B cell (primary cell): ENCODE measurements at regions not wholly inside any gene's neighbourhood (a gene's known extent, or its start where the extent isn't known, plus 50 kb on each side); places are given as distances from the start of the nearest gene placed in this dataset.

Experiments
- ATAC-seq: fragments of 200-7000 bp; cut with Tn5 transposase; one replicate; pipeline ENCODE4 v1.10.0; 2021; ENCODE audit warnings: low read depth, mild to moderate bottlenecking, moderate number of reproducible peaks, moderate library complexity
- CTCF ChIA-PET: fragments of 350-600 bp; sonication (Branson Sonifier 250); formaldehyde crosslinking; loops from one replicate; lab custom pipeline; 2021; ENCODE audit warnings: antibody characterized with exemption, inconsistent platforms; lab: Charles Lee
- POLR2A ChIA-PET: fragments of 350-600 bp; sonication (Branson Sonifier 250); formaldehyde crosslinking; loops from one replicate; lab custom pipeline; 2021; ENCODE audit warnings: antibody characterized with exemption; lab: Charles Lee
- DNase-seq: peaks from one replicate; pipeline ENCODE4 v3.0.0; 2013
- H2AFZ ChIP-seq: 2 replicates; pipeline ENCODE4 v1.6.1; 2012; ENCODE audit warnings: mild to moderate bottlenecking, low read depth, low read length; ENCODE audit not compliant: insufficient read depth, poor library complexity, severe bottlenecking
- H3K27ac ChIP-seq, 2 donors: 1 replicate in 1 of 2; 2 replicates in 1 of 2; pipeline ENCODE4 v1.5.1; 2012 to 2013; ENCODE audit warnings: low read length in 2 of 2, mild to moderate bottlenecking in 2 of 2, moderate library complexity in 1 of 2
- H3K27me3 ChIP-seq, 4 experiments: fragments of 200-600 bp in 1 of 4; sonication (generic) in 1 of 4; replicated peaks in 1 of 4; 1 replicate in 2 of 4; 2 replicates in 2 of 4; pipeline versions ENCODE4 v1.6.1 to v1.7.0; 2013 to 2016; ENCODE audit warnings: low read length in 3 of 4, mild to moderate bottlenecking in 2 of 4, mixed read lengths in 1 of 4, moderate library complexity in 1 of 4; ENCODE audit not compliant: insufficient read depth in 4 of 4, control insufficient read depth in 3 of 4; ENCODE audit errors: control extremely low read depth in 1 of 4
- H3K36me3 ChIP-seq, 2 experiments: replicated peaks in 1 of 2; 1 replicate in 1 of 2; 2 replicates in 1 of 2; pipeline versions ENCODE4 v1.6.1 to v1.7.1; 2013; ENCODE audit warnings: low read length in 1 of 2; ENCODE audit not compliant: insufficient read depth in 2 of 2, control insufficient read depth in 1 of 2; ENCODE audit errors: control extremely low read depth in 1 of 2, extremely low read depth in 1 of 2
- H3K4me1 ChIP-seq, 2 donors: fragments of 200-600 bp in 1 of 2; sonication (generic) in 1 of 2; 1 replicate in 1 of 2; 2 replicates in 1 of 2; pipeline versions ENCODE4 v1.5.1 to v1.6.1; 2013 to 2017; ENCODE audit warnings: low read length in 2 of 2; ENCODE audit not compliant: control insufficient read depth in 2 of 2, insufficient read depth in 2 of 2
- H3K4me2 ChIP-seq: replicated peaks from 2 replicates; pipeline ENCODE3; 2012; ENCODE audit warnings: mild to moderate bottlenecking, low read depth, low read length; ENCODE audit not compliant: poor library complexity, severe bottlenecking
- H3K4me3 ChIP-seq, 5 experiments: fragments of 200-600 bp in 1 of 5; sonication (generic) in 1 of 5; 1 replicate in 3 of 5; 2 replicates in 2 of 5; pipeline versions ENCODE4 v1.5.1 to v1.7.0; 2011 to 2016; ENCODE audit warnings: low read length in 4 of 5, mild to moderate bottlenecking in 4 of 5, low read depth in 2 of 5, control low read depth in 1 of 5, moderate library complexity in 1 of 5; ENCODE audit not compliant: insufficient read depth in 1 of 5; ENCODE audit errors: control extremely low read depth in 1 of 5, extremely low read depth in 1 of 5
- H3K79me2 ChIP-seq: fragments of 200-600 bp; sonication (generic); one replicate; pipeline ENCODE4 v1.6.0; 2016; ENCODE audit warnings: low read length; ENCODE audit not compliant: control insufficient read depth, insufficient read depth
- H3K9ac ChIP-seq: fragments of 200-600 bp; sonication (generic); 2 replicates; pipeline ENCODE4 v1.6.1; 2017; ENCODE audit warnings: mild to moderate bottlenecking, low read length, moderate library complexity
- H3K9me3 ChIP-seq, 3 donors: one replicate each; pipeline versions ENCODE4 v1.6.1 to v1.7.1; 2013; ENCODE audit warnings: low read length in 2 of 3; ENCODE audit not compliant: control insufficient read depth in 2 of 3, insufficient read depth in 1 of 3; ENCODE audit errors: control extremely low read depth in 1 of 3
- H4K20me1 ChIP-seq: 2 replicates; pipeline ENCODE4 v1.6.0; 2012; ENCODE audit warnings: mild to moderate bottlenecking, low read length; ENCODE audit not compliant: insufficient read depth, control insufficient read depth, poor library complexity, severe bottlenecking
- H3K27ac Mint-ChIP-seq: one replicate; pipeline ENCODE4 v1.8.0; 2021; ENCODE audit warnings: mixed read lengths
- H3K27me3 Mint-ChIP-seq: one replicate; pipeline ENCODE4 v1.8.0; 2021; ENCODE audit warnings: mixed read lengths
- H3K4me1 Mint-ChIP-seq: one replicate; pipeline ENCODE4 v1.8.0; 2021; ENCODE audit warnings: mixed read lengths
- H3K4me3 Mint-ChIP-seq: one replicate; pipeline ENCODE4 v1.8.0; 2021; ENCODE audit warnings: mixed read lengths
- H3K9me3 Mint-ChIP-seq: one replicate; pipeline ENCODE4 v1.8.0; 2022; ENCODE audit warnings: mixed read lengths; ENCODE audit not compliant: insufficient read depth
- CTCF ChIP-seq: fragments of 200-600 bp; IDR thresholded peaks from one replicate; pipeline ENCODE4 v1.8.0; 2022; ENCODE audit warnings: antibody characterized with exemption, mild to moderate bottlenecking
- EZH2 ChIP-seq: IDR thresholded peaks from 2 replicates; pipeline ENCODE4 v1.6.1; 2012; ENCODE audit warnings: borderline replicate concordance, low read depth, mild to moderate bottlenecking, moderate library complexity, low read length; ENCODE audit not compliant: insufficient read depth, poor library complexity, severe bottlenecking
- WGBS: methylation state at CpG from one replicate; pipeline ENCODE4 v1.1.5; 2013; ENCODE audit warnings: missing lambda C conversion rate; ENCODE audit not compliant: insufficient coverage; 5-methylcytosine and 5-hydroxymethylcytosine counted together
- intact Hi-C: fragments of 100-400 bp; cut with micrococcal nuclease; formaldehyde crosslinking; loops from one replicate; pipeline ENCODE4 v1.10.0; 2022

- Mint-ChIP-seq H3K9me3 (peaks cover 2% of the 10 kb centered on the region), H3K27ac (no peak overlapping the region), H3K27me3 (no peaks in the 10 kb centered on the region), H3K4me1 (peaks cover 11% of the 10 kb centered on the region), H3K4me3 (no peak overlapping the region)
- Histone ChIP-seq H3K4me1 (peaks cover 3 to 4% of the 10 kb centered on the region in 2 donors), H2AFZ (no peak overlapping the region), H4K20me1 (no peaks in the 10 kb centered on the region), H3K4me2 (no peak overlapping the region), H3K9me3 (no peaks in the 10 kb centered on the region), H3K27me3 (no peaks in the 10 kb centered on the region), H3K36me3 (no peaks in the 10 kb centered on the region), H3K79me2 (no peaks in the 10 kb centered on the region), H3K9ac (no peak overlapping the region), H3K4me3 (no peak overlapping the region), H3K27ac (no peak overlapping the region)
- ATAC-seq (no peak), DNase-seq (no peak)
- TF ChIP-seq CTCF = no peak
- TF ChIP-seq EZH2 = no peak
- ChIA-PET POLR2A (no interaction called here), CTCF (interaction anchor here (1.4 to 2.1 kb wide), 2 partner anchors 9 to 319 kb away, joined by 3 to 14 read pairs; no protein-coding TSS in a partner anchor)
- intact Hi-C loops = loop anchor here (5.0 kb wide), 1 partner anchor 137 kb away; no protein-coding TSS in a partner anchor
- no CpG with 5 or more reads among the region's 2 CpGs for WGBS
Observed at GRCh38 chr5:40365342-40366330, 314.1 kb upstream of the PTGER4 start.

- peaks cover 11% of the 10 kb centered on the region for H3K4me1 Mint-ChIP-seq
- H3K79me2 ChIP-seq = no peaks in the 10 kb centered on the region
- no peak overlapping the region for H3K4me2 ChIP-seq
- no peak overlapping the region for H3K9ac ChIP-seq
- WGBS = 100% methylated on average over 2 of the region's 3 CpGs
- ChIA-PET POLR2A (no interaction called here), CTCF (no interaction called here)
- no peaks in the 10 kb centered on the region for H3K27me3 Mint-ChIP-seq
- peaks cover 3 to 4% of the 10 kb centered on the region in 2 donors for H3K4me1 ChIP-seq
- no peak for ATAC-seq
- no peak for TF ChIP-seq CTCF
- no peak for TF ChIP-seq EZH2
- H3K4me3 ChIP-seq = no peak overlapping the region
- H3K9me3 Mint-ChIP-seq = no peaks in the 10 kb centered on the region
- no peak overlapping the region for H3K27ac Mint-ChIP-seq
- H2AFZ ChIP-seq = no peak overlapping the region
- no peak overlapping the region for H3K27ac ChIP-seq
- no peaks in the 10 kb centered on the region for H4K20me1 ChIP-seq
- intact Hi-C loops = no loop called here
- H3K4me3 Mint-ChIP-seq = no peak overlapping the region
- H3K9me3 ChIP-seq = no peaks in the 10 kb centered on the region
- H3K27me3 ChIP-seq = no peaks in the 10 kb centered on the region
- no peaks in the 10 kb centered on the region for H3K36me3 ChIP-seq
- no peak for DNase-seq
Observed at GRCh38 chr5:40364441-40364840, 315.3 kb upstream of the PTGER4 start.
